Fibroblast of lung (primary cell): ENCODE measurements at regions not wholly inside any gene's neighbourhood (a gene's known extent, or its start where the extent isn't known, plus 50 kb on each side); places are given as distances from the start of the nearest gene placed in this dataset.

Experiments
- CTCF ChIP-seq, 2 donors: IDR thresholded peaks in 1 of 2; conservative IDR thresholded peaks in 1 of 2; 1 replicate in 1 of 2; 2 replicates in 1 of 2; pipeline ENCODE4 v1.5.1; 2011 to 2012; ENCODE audit warnings: low read length in 2 of 2, control low read depth in 1 of 2, inconsistent platforms in 1 of 2, low read depth in 1 of 2, mild to moderate bottlenecking in 1 of 2
- EZH2 ChIP-seq: IDR thresholded peaks from 2 replicates; pipeline ENCODE4 v1.5.1; 2012; ENCODE audit warnings: low read length, control low read depth, mild to moderate bottlenecking; ENCODE audit errors: missing control alignments

- no peak for TF ChIP-seq CTCF (conservative IDR thresholded peaks at IDR 0.05 in 1 of 2, IDR thresholded peaks at IDR 0.05 in 1 of 2; ENCODE audit: low read depth in 1 of 2, low read length in 2 of 2)
- TF ChIP-seq EZH2, result no peak
These were observed 706.4 kb downstream of the SORCS3 start for GRCh38 chr10:105347487-105347886.
